ENCODE measurements at regions not wholly inside any gene's neighbourhood (a gene's known extent, or its start where the extent isn't known, plus 50 kb on each side); places are given as distances from the start of the nearest gene placed in this dataset.

GRCh38 chr9:129400971-129401622 lies 219.8 kb downstream of the C9orf50 start:
- no peak for TF ChIP-seq ZBTB21 (tag by site-specific recombination; IDR thresholded peaks at IDR 0.05)
- no peak for TF ChIP-seq ZNF596 (tag by site-specific recombination; IDR thresholded peaks at IDR 0.05)
- TF ChIP-seq ZBTB26 (tag by site-specific recombination; optimal IDR thresholded peaks at IDR 0.05): no peak
- TF ChIP-seq, protein P1, sequence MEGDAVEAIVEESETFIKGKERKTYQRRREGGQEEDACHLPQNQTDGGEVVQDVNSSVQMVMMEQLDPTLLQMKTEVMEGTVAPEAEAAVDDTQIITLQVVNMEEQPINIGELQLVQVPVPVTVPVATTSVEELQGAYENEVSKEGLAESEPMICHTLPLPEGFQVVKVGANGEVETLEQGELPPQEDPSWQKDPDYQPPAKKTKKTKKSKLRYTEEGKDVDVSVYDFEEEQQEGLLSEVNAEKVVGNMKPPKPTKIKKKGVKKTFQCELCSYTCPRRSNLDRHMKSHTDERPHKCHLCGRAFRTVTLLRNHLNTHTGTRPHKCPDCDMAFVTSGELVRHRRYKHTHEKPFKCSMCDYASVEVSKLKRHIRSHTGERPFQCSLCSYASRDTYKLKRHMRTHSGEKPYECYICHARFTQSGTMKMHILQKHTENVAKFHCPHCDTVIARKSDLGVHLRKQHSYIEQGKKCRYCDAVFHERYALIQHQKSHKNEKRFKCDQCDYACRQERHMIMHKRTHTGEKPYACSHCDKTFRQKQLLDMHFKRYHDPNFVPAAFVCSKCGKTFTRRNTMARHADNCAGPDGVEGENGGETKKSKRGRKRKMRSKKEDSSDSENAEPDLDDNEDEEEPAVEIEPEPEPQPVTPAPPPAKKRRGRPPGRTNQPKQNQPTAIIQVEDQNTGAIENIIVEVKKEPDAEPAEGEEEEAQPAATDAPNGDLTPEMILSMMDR (tag by site-specific recombination; IDR thresholded peaks at IDR 0.05): no peak
- TF ChIP-seq ZBTB7A (tag by site-specific recombination; IDR thresholded peaks at IDR 0.05; ENCODE audit: low read depth): no peak
- TF ChIP-seq GFI1B (tag by site-specific recombination; IDR thresholded peaks at IDR 0.05): no peak
- no peak for TF ChIP-seq ZNF423 (tag by site-specific recombination; IDR thresholded peaks at IDR 0.05)
- no peak for TF ChIP-seq ZNF501 (tag by site-specific recombination; IDR thresholded peaks at IDR 0.05)
- TF ChIP-seq ZNF202 (tag by site-specific recombination; IDR thresholded peaks at IDR 0.05; ENCODE audit: borderline replicate concordance): no peak
- TF ChIP-seq, protein P2, sequence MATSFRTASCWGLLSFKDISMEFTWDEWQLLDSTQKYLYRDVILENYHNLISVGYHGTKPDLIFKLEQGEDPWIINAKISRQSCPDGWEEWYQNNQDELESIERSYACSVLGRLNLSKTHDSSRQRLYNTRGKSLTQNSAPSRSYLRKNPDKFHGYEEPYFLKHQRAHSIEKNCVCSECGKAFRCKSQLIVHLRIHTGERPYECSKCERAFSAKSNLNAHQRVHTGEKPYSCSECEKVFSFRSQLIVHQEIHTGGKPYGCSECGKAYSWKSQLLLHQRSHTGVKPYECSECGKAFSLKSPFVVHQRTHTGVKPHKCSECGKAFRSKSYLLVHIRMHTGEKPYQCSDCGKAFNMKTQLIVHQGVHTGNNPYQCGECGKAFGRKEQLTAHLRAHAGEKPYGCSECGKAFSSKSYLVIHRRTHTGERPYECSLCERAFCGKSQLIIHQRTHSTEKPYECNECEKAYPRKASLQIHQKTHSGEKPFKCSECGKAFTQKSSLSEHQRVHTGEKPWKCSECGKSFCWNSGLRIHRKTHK (tag by site-specific recombination; IDR thresholded peaks at IDR 0.05): no peak
